ENCODE measurements at regions not wholly inside any gene's neighbourhood (a gene's known extent, or its start where the extent isn't known, plus 50 kb on each side); places are given as distances from the start of the nearest gene placed in this dataset.

DNA sequence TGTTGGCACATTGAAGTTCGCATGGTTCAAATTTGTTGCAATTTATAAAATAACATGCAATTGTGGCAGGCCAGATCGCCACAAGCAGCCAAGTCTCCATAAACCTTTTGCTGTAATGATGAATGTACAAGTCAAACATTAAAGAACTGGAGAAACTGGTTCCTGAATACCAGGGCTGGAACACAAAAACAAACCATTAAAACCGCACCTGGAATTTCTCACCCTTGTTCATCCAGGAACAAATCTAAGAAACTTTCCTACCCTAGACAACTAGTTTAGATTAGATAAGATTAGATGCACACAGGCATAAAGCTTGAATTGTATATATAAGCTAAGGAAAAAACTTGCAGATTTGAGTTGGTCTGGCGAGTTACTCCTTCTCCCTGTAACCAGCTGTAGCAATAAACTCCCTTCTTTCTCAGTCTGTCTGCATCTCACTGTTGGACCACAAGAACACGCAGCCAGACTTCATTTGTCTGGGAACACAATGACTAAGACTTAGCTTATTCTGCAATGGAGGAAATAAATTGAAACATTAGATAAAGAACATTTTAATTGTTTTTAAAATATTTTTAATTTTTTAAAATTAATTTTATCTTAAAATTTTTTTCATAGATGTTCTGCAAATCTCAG is 1835.5 kb upstream of the LRRTM1 start:
- TF ChIP-seq CTCF (conservative IDR thresholded peaks at IDR 0.05; ENCODE audit: low read length) (no peak), EZH2phosphoT487 (IDR thresholded peaks at IDR 0.05; ENCODE audit: borderline replicate concordance) (no peak)

All from Loucy (cell line).